Effector CD4-positive, alpha-beta T cell (primary cell): ENCODE measurements at regions not wholly inside any gene's neighbourhood (a gene's known extent, or its start where the extent isn't known, plus 50 kb on each side); places are given as distances from the start of the nearest gene placed in this dataset.
"Not testable (repeated sequence)": the region's sequence is repeated elsewhere in the genome, so short reads cannot be mapped to it uniquely, and the experiment has no call there.

Experiments used
- DNase-seq: peaks from one replicate; pipeline ENCODE4 v3.0.0-alpha.2; 2020

DNA sequence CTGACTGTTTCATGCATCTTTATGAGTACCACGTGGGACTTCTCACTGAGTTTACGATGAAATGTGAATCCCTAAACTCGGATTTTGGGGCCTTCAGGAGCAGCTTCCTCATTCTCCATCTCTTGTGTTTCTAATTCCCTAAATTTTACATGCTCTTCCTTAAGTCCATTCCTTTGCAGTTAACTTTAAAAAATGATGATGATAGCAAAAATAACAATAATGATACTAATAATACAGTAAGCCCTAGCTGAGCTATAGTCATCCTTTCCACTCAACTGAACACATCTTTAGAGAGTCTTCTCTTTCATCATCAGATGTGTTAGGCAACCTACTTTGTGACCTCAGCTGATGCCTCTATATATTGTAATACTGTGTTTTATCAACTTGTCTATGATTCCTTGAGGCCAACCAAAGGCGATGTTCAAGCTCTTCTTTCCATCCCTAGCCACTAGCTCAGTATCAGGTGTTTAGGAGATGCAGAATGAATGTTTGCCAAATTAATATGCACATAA lies 1196.4 kb downstream of the VRK1 start:
- no peak for DNase-seq

DNA sequence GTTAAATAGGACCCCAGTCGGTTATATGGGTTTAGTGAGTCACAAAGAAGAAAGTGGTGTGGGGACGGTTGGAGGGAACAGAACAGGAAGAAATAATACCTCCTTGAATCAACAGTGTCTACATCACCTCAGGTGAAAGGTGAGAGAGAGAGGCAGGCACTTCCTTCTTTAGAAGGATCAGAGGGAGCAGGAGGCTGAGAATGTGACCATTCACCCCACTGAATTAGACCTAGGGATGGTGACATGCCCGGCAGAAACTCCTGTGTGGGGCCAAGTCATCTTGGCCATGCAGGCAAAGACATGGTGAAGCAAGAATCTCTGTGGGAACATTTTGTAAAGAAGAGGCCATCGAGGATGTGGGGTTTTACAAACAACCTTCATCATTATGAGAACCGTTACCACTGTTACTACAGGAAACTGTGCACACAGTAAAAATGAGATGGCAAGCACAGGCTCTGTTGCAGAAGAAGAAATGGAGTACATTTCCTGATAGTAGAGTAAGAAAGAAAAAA lies 1196.9 kb downstream of the VRK1 start:
- peak; percentile 19 for DNase-seq

DNA sequence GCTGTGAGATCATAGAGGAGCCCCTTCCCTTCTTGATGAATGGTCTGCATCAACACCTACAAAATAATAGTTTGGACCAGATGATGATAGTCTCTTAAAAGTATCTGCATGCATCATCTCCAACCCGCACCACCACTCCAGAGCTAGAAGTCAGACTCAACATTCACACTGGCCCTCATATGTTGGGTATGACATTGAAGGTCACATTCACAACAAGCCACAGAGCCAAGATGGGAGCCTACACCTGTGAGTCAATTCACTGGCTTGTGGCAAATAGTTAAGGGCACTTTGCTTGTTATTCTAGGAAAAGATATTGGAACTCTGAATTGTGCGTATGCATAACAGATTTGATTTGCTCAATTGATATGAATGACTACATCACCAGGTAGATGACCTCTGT lies 1197.9 kb downstream of the VRK1 start:
- no peak for DNase-seq

DNA sequence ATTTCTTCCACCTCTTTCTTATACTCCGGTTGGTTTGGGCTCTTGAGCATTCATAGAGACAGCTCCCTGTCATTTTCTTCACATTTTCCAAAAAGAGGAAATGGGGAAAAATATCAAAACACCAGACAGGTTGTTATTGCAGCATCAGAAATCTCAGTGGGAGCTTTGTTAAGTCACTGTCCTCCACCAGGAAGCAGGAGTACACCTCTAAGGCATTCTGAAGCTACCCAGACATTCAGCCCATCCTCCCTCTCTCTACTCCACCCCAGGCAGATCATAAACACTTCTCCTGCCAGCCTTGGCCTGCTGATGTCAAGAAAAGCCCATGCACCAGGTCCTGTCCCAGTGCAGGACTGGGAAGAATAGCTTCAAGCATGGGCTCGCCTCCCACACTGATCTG lies 1198.3 kb downstream of the VRK1 start:
- DNase-seq: no peak

DNA sequence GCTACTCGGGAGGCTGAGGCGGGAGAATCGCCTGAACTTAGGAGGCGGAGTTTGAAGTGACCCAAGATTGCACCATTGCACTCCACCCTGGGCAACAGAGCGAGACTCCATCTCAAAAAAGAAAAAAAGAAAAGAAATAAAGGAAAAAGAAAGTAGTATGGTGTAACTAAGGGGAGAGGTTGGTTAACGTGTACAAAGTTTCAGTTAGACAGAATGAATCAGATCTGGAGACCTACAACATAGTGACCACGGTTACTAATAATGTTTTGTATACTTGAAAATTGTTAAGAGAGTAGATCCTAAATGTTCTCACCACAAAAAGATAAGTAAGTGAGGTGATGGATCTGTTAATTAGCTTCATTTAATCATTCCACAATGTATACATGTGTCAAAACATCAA lies 1208.8 kb downstream of the VRK1 start:
- no peak for DNase-seq

DNA sequence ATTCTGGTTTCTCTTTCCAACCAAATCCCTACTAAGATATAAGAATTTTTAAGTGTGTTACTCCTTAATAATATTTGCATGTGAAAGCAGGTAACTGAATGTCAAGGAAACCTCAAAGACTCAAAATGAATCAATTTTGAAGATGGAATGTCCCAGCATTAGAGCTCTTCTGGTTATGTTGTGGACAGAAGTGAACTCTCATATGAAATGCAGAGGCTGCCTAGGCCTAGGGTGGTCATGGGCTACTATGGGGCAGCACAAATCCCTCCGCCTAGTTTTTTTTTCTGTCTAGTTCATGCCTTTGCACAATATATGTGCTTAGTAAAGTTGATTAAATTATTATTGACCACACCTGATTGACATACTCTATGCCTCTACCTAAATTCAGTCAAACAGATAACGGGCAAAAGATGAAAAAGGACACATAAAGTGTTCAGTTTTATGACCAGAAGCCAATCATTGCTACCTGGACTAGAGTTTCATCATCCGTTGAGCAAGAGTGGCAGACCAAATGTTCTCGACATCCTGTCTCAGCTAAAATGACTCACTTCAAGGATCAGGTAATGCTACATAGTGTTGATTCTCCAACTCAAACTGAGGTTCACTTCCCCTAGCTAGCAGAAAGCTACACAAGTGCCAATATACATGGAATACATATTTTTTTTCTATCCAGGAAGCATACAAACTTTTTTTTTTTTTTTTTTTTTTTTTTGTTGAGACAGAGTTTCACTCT lies 1211.4 kb downstream of the VRK1 start:
- DNase-seq: no peak

DNA sequence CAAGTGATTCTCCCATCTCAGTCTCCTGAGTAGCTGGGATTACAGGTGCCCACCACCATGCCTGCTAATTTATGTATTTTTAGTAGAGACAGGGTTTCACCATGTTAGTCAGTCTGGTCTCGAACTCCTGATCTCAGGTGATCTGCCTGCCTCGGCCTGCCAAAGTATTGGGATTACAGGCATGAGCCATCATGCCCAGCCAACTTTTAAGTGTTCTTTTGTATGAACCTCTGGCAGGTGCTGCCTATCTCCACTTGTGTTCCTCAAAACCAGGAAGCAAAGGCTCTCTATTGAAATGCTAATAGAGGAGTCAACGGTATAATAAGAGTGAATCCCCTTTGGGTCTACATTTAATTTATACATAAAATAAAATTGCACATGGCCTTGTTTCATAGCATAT lies 1212.0 kb downstream of the VRK1 start:
- DNase-seq: not testable (repeated sequence)

DNA sequence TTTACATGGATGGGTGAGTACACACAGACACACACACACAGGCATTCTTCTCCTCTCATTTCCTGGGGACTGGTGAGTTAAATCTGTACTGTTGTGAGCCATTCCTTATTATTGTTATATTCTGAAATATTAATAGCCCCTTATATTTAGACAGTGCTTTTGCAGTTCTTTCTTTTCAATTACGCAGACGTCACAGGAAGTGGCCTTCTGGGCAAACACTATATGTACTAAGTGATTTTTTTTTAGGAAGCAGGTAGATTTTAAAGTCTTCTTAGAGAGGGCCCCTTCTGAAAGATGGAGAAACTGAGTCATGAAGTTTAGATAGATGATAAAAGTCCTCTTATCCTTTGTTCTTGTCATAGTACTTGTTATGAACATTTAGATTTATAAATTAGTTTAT lies 1213.6 kb downstream of the VRK1 start:
- no peak for DNase-seq

DNA sequence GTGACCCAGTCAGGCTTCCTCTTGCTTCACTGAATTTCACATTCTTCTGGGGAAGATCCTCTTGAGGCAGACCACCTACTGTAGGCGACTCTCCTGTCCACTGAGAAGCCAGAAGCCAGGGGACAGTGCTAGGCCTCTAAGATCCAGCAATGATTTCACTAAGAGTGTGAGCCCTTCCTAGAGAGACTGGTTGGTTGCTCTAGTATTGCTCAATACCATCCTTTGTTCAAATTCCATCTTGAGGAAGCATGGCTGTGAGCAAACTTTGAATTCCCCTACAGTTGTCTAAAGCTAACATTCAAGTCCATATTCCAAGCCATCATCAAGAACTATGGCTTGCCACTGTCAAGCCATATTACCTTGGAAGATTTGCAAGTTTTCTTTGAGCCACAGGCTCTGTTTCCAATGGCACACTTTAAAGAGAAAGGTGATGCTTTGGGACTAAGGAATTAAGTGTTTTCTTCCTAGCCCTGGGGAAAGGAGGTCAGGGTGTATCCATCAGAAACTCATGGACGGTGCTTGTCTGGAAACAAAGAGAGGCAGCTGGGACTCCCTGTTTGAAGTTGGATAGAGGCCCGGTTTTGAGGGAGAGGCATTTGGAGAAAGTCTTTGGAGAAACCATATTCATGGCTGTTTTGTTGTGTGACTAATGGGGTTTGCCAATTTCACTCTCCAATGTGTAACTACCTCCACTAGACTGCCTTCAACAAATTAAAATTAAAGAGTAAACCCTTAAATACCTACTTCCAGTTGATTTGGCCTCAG lies 1217.9 kb downstream of the VRK1 start:
- DNase-seq: no peak

DNA sequence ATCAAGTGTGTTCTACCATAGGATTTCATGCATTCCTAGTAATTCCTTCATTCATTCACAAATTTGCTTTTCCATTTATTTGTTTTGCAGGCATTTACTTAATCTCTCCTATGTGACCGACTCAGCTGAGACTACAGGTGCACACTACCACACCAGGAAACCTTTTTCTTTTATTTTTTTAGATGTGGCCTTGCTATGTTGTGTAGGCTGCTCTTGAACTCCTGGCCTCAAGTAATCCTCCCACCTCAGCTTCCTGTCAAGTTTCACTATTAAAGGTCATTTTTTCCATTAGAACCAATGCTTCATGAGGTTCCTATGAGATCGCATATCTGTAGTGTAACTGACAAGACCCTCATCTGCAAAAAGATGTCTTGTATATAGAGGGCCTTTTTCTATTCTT lies 1218.7 kb downstream of the VRK1 start:
- DNase-seq: no peak

DNA sequence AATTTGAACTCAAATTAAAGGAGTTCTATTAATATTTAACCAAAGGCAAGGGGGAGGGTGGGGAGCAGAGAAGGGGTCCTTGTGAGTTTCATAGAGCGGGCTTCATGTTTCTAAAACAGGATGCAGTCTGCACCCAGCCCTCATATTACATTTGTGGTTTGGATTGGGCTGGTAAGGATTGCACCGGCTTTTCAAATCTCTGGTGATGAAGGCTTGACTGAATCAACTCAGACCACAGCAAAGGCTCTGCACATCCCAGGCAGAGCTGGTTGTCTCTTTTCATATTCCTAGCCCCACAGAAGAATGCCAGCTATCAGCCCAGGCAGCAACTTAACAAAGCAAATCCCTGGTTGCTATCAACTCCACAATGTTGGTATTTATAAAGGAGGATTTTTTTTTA lies 1221.4 kb downstream of the VRK1 start:
- peak; percentile 17 for DNase-seq

DNA sequence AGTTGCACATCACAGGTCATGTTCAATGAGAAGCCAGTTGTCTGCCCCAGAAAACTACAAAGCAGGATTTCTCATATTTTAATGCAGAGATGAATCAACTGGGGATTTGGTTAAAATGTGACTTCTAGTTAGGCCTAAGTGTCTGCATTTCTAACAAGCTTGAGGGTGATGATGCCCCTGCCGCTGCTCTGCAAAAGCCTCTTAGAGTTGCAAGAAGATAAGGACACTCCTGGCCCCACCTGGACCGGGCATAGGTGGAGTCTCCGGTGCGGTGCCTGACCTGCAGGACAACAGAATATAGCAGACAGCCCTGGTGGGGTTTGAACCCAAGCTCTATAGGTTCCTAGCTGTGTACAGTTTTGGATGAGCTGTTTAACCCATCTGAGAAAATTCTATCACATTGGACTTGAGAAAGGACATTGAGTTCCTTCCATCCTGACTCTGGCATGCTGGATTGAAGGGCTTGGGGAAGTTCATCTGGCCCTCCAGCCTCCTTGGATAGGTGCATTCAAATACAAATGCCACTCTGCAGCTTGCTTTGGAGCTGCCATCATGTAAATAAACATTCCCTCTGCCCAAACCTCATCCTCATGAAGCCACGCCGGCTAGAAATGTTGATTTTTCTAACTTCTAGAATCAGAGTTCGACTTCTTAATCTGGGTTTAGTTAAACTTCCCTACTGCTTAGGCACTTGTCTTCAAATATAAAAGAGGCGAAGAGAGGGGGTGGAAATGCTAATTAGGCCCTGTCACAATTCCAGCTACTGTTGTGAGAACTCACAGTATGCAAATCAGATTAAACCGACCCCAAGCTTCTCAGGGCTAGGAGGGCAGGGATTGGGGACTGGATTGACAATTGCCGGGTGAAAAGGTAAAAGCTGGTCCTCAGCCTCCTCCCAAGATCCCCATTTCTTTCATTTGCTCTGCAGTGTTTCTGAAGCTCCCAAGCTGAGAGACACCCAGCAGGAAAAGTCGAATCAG lies 1225.6 kb downstream of the VRK1 start:
- DNase-seq: no peak

DNA sequence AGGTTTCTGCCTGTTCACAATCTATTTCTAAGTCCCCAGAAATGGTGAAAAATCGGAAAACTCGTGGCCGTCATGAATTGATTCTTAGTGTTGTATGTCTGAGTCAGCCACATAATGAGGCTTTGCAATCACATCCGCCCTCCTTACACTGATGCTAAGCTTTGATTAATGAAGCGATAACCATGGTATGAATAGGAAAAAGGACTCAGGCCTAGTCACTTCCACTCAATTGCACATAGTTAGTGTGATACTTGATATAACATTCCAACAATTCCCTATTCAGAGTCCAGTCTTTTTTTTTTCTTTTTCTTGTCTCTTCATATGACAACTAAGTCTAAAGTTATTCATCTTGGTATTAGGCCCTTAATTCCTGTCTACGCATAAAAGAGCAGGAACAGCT lies 1231.0 kb downstream of the VRK1 start:
- DNase-seq: no peak

DNA sequence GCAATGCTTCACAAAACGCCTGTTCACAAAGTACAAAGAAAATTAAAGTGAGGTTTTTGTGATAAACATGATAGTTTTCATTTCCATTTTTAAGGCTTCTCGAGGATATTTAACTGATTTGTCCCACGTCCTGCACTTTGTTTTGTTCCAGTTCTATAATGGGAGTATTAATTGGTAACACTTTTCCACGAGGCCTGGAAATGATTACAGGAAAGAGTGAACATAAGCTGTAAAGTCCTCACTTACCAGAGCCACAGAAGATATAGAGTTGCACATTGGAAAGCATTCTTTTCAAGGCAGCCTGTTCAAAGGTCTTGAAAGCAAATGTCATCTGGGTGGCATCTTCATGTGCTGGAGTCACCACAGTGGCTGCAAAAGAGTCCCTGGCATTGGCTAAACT lies 1236.6 kb downstream of the BCL11B start:
- no peak for DNase-seq

DNA sequence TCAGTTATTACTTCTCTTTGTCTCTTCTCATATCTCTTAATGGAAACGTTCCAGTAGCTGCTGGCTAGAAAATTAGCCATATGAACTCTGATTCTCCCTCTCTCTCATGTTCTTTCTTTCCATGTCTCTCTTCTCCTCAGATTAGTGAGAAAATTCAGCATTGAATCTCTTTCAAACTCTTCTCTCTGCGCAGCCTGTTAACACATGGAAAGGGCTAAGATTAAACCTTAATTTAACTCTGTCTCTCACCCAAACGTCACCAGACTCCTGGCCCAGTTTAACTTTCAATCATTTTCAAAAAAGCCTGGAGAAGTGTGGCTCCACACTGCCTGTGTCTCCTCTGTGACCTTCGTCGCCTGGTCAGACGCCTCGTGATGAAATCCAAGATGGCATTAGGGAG lies 1234.2 kb downstream of the BCL11B start:
- no peak for DNase-seq

DNA sequence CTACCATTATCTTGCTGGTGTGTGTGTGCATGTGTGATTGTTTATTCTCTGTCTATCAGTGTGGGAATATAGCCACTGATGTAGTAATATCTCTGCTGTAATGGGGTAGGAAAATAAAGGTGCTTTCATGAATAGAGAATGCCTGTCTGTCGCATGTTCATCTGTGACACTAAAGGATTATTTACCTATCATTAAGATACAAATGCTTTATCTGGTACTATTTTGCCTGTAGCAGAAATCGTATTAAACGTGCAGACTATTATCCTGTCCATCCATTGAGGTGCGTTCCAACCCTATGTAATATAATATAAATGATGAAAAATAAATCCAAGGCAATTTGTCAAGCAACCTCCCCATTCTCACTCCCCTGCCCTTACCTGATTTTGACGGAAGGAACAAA lies 1215.1 kb downstream of the BCL11B start:
- DNase-seq: no peak

DNA sequence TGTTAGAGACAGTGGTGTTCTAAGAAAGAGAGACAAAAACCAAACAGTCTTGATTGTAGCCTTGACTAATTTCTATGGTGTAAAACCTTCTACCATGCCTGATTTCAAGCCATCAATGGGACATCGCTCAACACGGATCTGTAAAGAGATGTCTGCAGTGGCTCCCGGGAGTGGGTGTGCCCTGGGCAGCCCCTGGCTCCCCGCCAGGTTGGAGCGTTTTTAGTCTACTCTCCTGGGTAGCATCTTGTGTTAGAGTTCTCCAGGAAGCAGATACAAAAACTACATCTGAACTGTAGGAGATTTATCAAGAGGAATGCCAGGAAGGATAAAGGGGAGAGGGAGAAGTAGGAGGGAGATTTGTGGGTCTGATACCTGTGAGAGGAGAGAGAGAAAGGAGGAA lies 1212.9 kb downstream of the BCL11B start:
- DNase-seq: no peak

DNA sequence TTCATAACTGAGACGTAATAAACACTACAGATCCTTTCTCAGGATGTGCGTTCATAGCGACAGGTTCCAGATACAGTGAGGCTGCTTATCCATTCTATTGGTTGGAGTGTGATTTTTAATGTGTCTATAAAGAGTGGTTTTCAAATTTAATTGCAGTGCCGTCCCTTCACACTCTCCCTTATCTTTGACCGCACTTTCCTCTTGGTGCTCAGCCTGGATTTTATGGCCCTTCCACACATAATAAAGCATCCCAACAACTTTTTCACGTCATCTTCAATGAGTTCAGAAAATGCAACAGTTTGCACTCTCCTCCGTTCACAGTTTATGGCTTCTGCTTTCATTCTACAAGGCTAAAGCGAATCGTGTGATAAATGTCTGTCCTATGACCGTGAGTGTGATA lies 1209.9 kb downstream of the BCL11B start:
- no peak for DNase-seq

DNA sequence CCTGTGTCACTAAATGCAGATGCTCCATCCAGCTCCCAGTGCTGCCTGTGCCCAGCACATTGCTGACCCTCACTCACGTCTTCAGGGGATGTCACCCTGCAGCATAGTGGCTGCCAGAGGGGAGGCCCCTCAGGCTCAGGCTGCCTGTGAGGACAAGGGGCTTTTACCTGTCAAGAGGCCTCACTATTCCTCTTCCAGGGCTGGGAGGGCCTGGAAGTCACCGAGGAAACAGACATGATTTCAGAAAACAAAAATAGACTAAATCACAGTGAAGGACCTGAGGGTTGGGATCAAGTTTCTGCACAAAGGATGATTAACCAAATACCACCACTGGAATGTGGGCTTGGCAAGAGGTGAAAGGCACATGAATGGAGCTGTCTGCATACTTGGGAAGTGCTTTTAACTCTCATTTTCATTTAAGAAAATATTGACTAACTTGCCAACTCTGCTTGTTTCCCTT lies 1202.3 kb downstream of the BCL11B start:
- no peak for DNase-seq

DNA sequence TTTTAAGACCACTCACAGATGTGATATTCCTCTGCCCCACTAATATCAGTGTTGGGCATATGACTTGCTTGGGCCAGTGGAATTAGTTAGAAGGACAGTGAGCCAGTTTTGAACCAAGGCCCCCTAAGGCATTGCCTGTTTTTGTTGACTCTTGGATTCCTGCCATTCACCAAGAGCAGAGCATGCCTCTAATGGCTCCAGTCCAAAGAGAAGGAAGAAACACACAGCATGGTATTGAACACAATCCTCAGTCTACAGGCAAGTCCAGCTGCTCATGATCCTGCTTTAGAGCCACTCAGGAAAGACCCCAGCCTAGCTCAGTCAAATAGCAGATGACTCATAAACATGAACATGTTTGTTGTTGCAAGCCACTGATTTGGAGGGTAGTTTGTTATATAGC lies 1201.5 kb downstream of the BCL11B start:
- DNase-seq: no peak

DNA sequence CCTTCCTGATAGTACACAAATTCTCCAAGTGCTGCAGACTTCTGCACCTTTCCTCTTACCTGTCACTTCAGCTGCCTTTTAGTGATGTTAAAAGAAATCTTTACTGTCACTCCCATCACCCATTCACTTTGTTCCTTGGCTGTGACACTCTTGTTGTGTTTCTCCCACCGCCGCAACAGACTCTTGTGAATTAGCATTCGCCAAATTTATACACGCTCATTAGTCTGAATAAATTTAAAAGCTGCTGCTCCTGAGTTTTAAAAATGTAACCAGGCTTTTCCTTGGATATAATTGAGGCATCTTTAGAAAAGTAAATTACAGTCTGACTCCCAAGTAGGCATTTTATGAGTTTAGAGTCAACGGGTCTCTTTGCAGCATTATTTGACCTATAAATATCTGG lies 1197.9 kb downstream of the BCL11B start:
- no peak for DNase-seq

DNA sequence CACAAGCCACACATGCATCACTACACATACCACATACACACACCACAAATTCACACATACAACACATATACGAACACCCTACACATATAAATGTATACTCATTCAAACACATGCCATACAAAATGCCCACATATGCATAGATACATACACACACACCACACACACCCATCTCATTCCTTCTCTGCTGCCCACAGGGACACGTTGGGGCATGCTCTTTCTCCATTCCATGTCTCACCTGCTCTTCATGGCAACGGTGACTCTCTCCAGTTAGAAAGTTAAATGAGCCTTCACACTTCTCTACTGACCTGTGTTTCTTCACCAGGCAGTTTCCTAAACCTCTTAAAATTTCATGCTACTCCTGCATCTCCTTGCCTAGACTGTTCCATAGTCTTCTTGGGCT lies 1194.8 kb downstream of the BCL11B start:
- DNase-seq: no peak

DNA sequence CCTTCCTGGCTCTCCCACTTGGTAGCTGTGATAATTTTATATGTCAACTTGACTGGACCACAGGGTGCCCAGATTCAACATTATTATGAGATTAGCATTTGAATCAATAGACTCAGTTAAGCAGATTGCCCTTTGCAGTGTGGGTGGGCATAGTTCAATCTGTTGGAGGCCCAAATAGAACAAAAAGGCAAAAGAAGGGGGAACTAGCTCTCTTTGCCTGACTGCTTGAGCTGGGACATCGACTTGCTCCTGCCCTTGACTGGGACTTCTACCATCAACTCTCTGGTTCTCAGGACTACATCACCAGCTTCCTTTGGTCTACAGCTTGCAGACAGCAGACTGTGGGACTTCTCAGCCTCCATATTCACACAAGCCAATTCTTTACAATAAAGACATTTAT lies 1189.2 kb downstream of the BCL11B start:
- DNase-seq: no peak
